GM23338 (cell line): ENCODE measurements at regions not wholly inside any gene's neighbourhood (a gene's known extent, or its start where the extent isn't known, plus 50 kb on each side); places are given as distances from the start of the nearest gene placed in this dataset.

Source experiments
- ATAC-seq: fragments of 200-7000 bp; cut with Tn5 transposase; 3 replicates; pipeline ENCODE4 v1.9.1; 2020
- DNase-seq: peaks from one replicate; pipeline ENCODE4 v3.0.0-alpha.2; 2015; ENCODE audit warnings: low spot score
- H2AFZ ChIP-seq: fragments of 200-600 bp; sonication (generic); 2 replicates; pipeline ENCODE4 v1.8.0; 2016; ENCODE audit warnings: antibody characterized with exemption, mild to moderate bottlenecking, moderate library complexity
- H3F3A ChIP-seq: fragments of 200-600 bp; sonication (generic); replicated peaks from 2 replicates; pipeline ENCODE4 v1.8.0; 2017; ENCODE audit warnings: antibody characterized with exemption, mixed run types, low read depth
- H3K27ac ChIP-seq: fragments of 200-600 bp; sonication (generic); 2 replicates; pipeline ENCODE4 v1.6.1; 2016; ENCODE audit warnings: low read depth
- H3K27me3 ChIP-seq: fragments of 200-600 bp; sonication (generic); 2 replicates; pipeline ENCODE4 v1.8.0; 2016; ENCODE audit warnings: mild to moderate bottlenecking, mixed run types, moderate library complexity; ENCODE audit not compliant: insufficient read depth
- H3K36me3 ChIP-seq: fragments of 200-600 bp; sonication (generic); 2 replicates; pipeline ENCODE4 v1.8.0; 2016; ENCODE audit warnings: mild to moderate bottlenecking; ENCODE audit not compliant: insufficient read depth
- H3K4me1 ChIP-seq: fragments of 200-600 bp; sonication (generic); 2 replicates; pipeline ENCODE4 v1.8.0; 2016; ENCODE audit warnings: mild to moderate bottlenecking, moderate library complexity; ENCODE audit not compliant: insufficient read depth
- H3K4me2 ChIP-seq: fragments of 200-600 bp; sonication (generic); 2 replicates; pipeline ENCODE4 v1.7.1; 2017; ENCODE audit warnings: mixed run types
- H3K4me3 ChIP-seq: fragments of 200-600 bp; sonication (generic); 2 replicates; pipeline ENCODE4 v1.6.1; 2016; ENCODE audit warnings: mixed run types
- H3K79me2 ChIP-seq: fragments of 200-600 bp; sonication (generic); replicated peaks from 2 replicates; pipeline ENCODE4 v1.8.0; 2017; ENCODE audit warnings: mild to moderate bottlenecking; ENCODE audit not compliant: insufficient read depth
- H3K9me2 ChIP-seq: fragments of 200-600 bp; sonication (generic); 2 replicates; pipeline ENCODE4 v1.8.0; 2017; ENCODE audit not compliant: insufficient read depth
- H4K20me1 ChIP-seq: fragments of 200-600 bp; sonication (generic); replicated peaks from 2 replicates; pipeline ENCODE4 v1.8.0; 2017; ENCODE audit warnings: mild to moderate bottlenecking; ENCODE audit not compliant: insufficient read depth
- H3K27ac Mint-ChIP-seq: 2 replicates; pipeline ENCODE4 v1.8.0; 2020; ENCODE audit warnings: inconsistent platforms, mild to moderate bottlenecking, moderate library complexity, mixed read lengths
- H3K27me3 Mint-ChIP-seq: 3 replicates; pipeline ENCODE4 v1.8.0; 2022; ENCODE audit warnings: low read depth, mild to moderate bottlenecking, moderate library complexity, mixed read lengths, inconsistent platforms; ENCODE audit not compliant: insufficient read depth, poor library complexity
- H3K36me3 Mint-ChIP-seq: 3 replicates; pipeline ENCODE4 v1.8.0; 2021; ENCODE audit warnings: low read depth, mild to moderate bottlenecking, inconsistent platforms, moderate library complexity, mixed read lengths
- H3K4me1 Mint-ChIP-seq: 3 replicates; pipeline ENCODE4 v1.8.0; 2020; ENCODE audit warnings: mild to moderate bottlenecking, inconsistent platforms, mixed read lengths
- H3K4me3 Mint-ChIP-seq: 3 replicates; pipeline ENCODE4 v1.8.0; 2021; ENCODE audit warnings: moderate library complexity, mild to moderate bottlenecking, inconsistent platforms, mixed read lengths
- H3K9me3 Mint-ChIP-seq: 3 replicates; pipeline ENCODE4 v1.8.0; 2020; ENCODE audit warnings: moderate library complexity, mild to moderate bottlenecking, inconsistent platforms, mixed read lengths
- CREB1 ChIP-seq: fragments of 250-450 bp; sonication (Bioruptor Pico); IDR thresholded peaks from 2 replicates; pipeline ENCODE4 v1.5.0; 2020; ENCODE audit warnings: low read depth, mild to moderate bottlenecking, moderate library complexity
- CTCF ChIP-seq, 2 experiments: fragments of 200-600 bp in 1 of 2; sonication (generic) in 1 of 2; conservative IDR thresholded peaks; 2 replicates each; pipeline versions ENCODE4 v1.5.1 to v1.6.1; 2016 to 2017; ENCODE audit warnings: antibody characterized with exemption in 2 of 2, low read depth in 2 of 2, mild to moderate bottlenecking in 2 of 2, moderate library complexity in 1 of 2
- ETS1 ChIP-seq: IDR thresholded peaks from 2 replicates; pipeline ENCODE4 v1.6.1; 2016; ENCODE audit warnings: antibody characterized with exemption
- EZH2 ChIP-seq: fragments of 200-600 bp; sonication (generic); IDR thresholded peaks from one replicate; pipeline ENCODE4 v1.8.0; 2017; ENCODE audit warnings: antibody characterized with exemption, mild to moderate bottlenecking, low read depth; ENCODE audit not compliant: unreplicated experiment
- EZH2phosphoT487 ChIP-seq: fragments of 200-600 bp; sonication (generic); IDR thresholded peaks from one replicate; pipeline ENCODE4 v1.8.1; 2018; ENCODE audit warnings: antibody characterized with exemption; ENCODE audit not compliant: unreplicated experiment
- JUNB ChIP-seq: IDR thresholded peaks from one replicate; pipeline ENCODE4 v1.6.1; 2016; ENCODE audit warnings: antibody characterized with exemption; ENCODE audit not compliant: unreplicated experiment
- NANOG ChIP-seq: IDR thresholded peaks from 2 replicates; pipeline ENCODE4 v1.6.1; 2016; ENCODE audit warnings: antibody characterized with exemption, borderline replicate concordance
- POLR2AphosphoS5 ChIP-seq: IDR thresholded peaks from 2 replicates; pipeline ENCODE4 v1.6.1; 2016; ENCODE audit warnings: antibody characterized with exemption, low read depth
- REST ChIP-seq: IDR thresholded peaks from one replicate; pipeline ENCODE4 v1.6.1; 2018; ENCODE audit warnings: antibody characterized with exemption; ENCODE audit not compliant: unreplicated experiment
- STAT1 ChIP-seq: IDR thresholded peaks from one replicate; pipeline ENCODE4 v1.6.1; 2016; ENCODE audit warnings: antibody characterized with exemption; ENCODE audit not compliant: unreplicated experiment
- ZNF114 ChIP-seq: fragments of 250-450 bp; sonication (Bioruptor Pico); IDR thresholded peaks from 2 replicates; pipeline ENCODE4 v1.5.0; 2020; ENCODE audit warnings: mild to moderate bottlenecking, moderate library complexity
- ZNF331 ChIP-seq: fragments of 250-450 bp; sonication (Bioruptor Pico); IDR thresholded peaks from 2 replicates; pipeline ENCODE4 v1.5.0; 2020; ENCODE audit warnings: low read depth, mild to moderate bottlenecking, moderate library complexity
- ZNF462 ChIP-seq: fragments of 250-450 bp; sonication (Bioruptor Pico); IDR thresholded peaks from 2 replicates; pipeline ENCODE4 v1.5.0; 2020; ENCODE audit warnings: mild to moderate bottlenecking, moderate library complexity

GRCh38 chr4:24743927-24744326 is 51.4 kb upstream of the SOD3 start:
- no peaks in the 10 kb centered on the region for H3K36me3 ChIP-seq
- no peaks in the 10 kb centered on the region for H3K27me3 ChIP-seq
- no peaks in the 10 kb centered on the region for H3F3A ChIP-seq
- H3K4me2 ChIP-seq, result peak overlapping the region; percentile 27; the same call in 1 of the 2 replicates
- no peak overlapping the region for H3K4me3 ChIP-seq
- H3K79me2 ChIP-seq, result no peaks in the 10 kb centered on the region
- Mint-ChIP-seq H3K4me1 (peaks cover 12% of the 10 kb centered on the region), H3K36me3 (no peaks in the 10 kb centered on the region), H3K27ac (peak overlapping the region; percentile 46; the same call in 1 of the 2 replicates), H3K27me3 (peaks cover 2% of the 10 kb centered on the region), H3K4me3 (no peak overlapping the region), H3K9me3 (peaks cover 5% of the 10 kb centered on the region; the same call in 2 of the 3 replicates)
- peaks cover 16% of the 10 kb centered on the region; the same call in 1 of the 2 replicates for H3K4me1 ChIP-seq
- no peaks in the 10 kb centered on the region for H4K20me1 ChIP-seq
- DNase-seq (peak; percentile 75), ATAC-seq (peak; percentile 98)
- H3K9me2 ChIP-seq, result peaks cover 4% of the 10 kb centered on the region
- H2AFZ ChIP-seq, result no peak overlapping the region
- H3K27ac ChIP-seq, result no peak overlapping the region
- no peak for TF ChIP-seq JUNB
- TF ChIP-seq POLR2AphosphoS5, result no peak
- TF ChIP-seq STAT1, result no peak
- TF ChIP-seq CTCF (conservative IDR thresholded peaks at IDR 0.05; ENCODE audit: low read depth in 2 of 2), result no peak
- TF ChIP-seq EZH2phosphoT487, result no peak
- TF ChIP-seq REST, result no peak
- no peak for TF ChIP-seq EZH2
- TF ChIP-seq ZNF462 (CRISPR knock-in tag), result peak; percentile 98
- TF ChIP-seq ZNF331 (CRISPR knock-in tag), result no peak
- TF ChIP-seq CREB1 (CRISPR knock-in tag), result no peak
- no peak for TF ChIP-seq NANOG
- TF ChIP-seq ZNF114 (CRISPR knock-in tag), result 0 out of 2 replicates have a peak, but pooled peaks have one; percentile 60
- no peak for TF ChIP-seq ETS1
